ENCODE measurements at regions not wholly inside any gene's neighbourhood (a gene's known extent, or its start where the extent isn't known, plus 50 kb on each side); places are given as distances from the start of the nearest gene placed in this dataset.

- Histone ChIP-seq H3K4me1 (no peaks in the 10 kb centered on the region), H3K9me3 (no peaks in the 10 kb centered on the region), H3K4me3 (no peak overlapping the region), H3K36me3 (no peaks in the 10 kb centered on the region), H3K27ac (no peak overlapping the region), H3K27me3 (no peaks in the 10 kb centered on the region)
- intact Hi-C loops (cut with DNase I) = no loop called here
- TF ChIP-seq POLR2A (IDR thresholded peaks at IDR 0.05) (no peak), CTCF (IDR thresholded peaks at IDR 0.05) (no peak)
- DNase-seq = no peak
- WGBS, 2 donors = 34 to 46% methylated on average over 2 of the region's 2 CpGs
Measured at GRCh38 chr1:83619170-83619896, 379.6 kb downstream of the TTLL7 start.

GRCh38 chr1:83617883-83618282 lies 381.0 kb downstream of the TTLL7 start:
- DNase-seq = no peak
- intact Hi-C loops (cut with DNase I) = no loop called here
- Histone ChIP-seq H3K36me3 (no peaks in the 10 kb centered on the region), H3K4me1 (no peaks in the 10 kb centered on the region), H3K27me3 (no peaks in the 10 kb centered on the region), H3K9me3 (no peaks in the 10 kb centered on the region), H3K27ac (no peak overlapping the region), H3K4me3 (no peak overlapping the region)
- TF ChIP-seq CTCF (IDR thresholded peaks at IDR 0.05) = no peak
- TF ChIP-seq POLR2A (IDR thresholded peaks at IDR 0.05) = no peak
- WGBS, 2 donors = 74 to 95% methylated on average over 7 of the region's 7 CpGs

GRCh38 chr1:83615370-83615769 lies 383.6 kb downstream of the TTLL7 start:
- DNase-seq = no peak
- 80 to 99% methylated on average over 2 of the region's 2 CpGs for WGBS, 2 donors
- Histone ChIP-seq H3K27me3 (no peaks in the 10 kb centered on the region), H3K36me3 (no peaks in the 10 kb centered on the region), H3K27ac (no peak overlapping the region), H3K4me1 (no peaks in the 10 kb centered on the region), H3K9me3 (no peaks in the 10 kb centered on the region), H3K4me3 (no peak overlapping the region)
- TF ChIP-seq POLR2A (IDR thresholded peaks at IDR 0.05) (no peak), CTCF (IDR thresholded peaks at IDR 0.05) (no peak)
- intact Hi-C loops (cut with DNase I) = no loop called here

- no peak overlapping the region for H3K4me3 ChIP-seq
- intact Hi-C loops (cut with DNase I) = no loop called here
- H3K36me3 ChIP-seq = no peaks in the 10 kb centered on the region
- no peak for TF ChIP-seq POLR2A (IDR thresholded peaks at IDR 0.05)
- H3K27me3 ChIP-seq = no peaks in the 10 kb centered on the region
- H3K4me1 ChIP-seq = no peaks in the 10 kb centered on the region
- no peak overlapping the region for H3K27ac ChIP-seq
- no peaks in the 10 kb centered on the region for H3K9me3 ChIP-seq
- no peak for DNase-seq
- 70 to 81% methylated on average over 4 of the region's 4 CpGs for WGBS, 2 donors
Measured at GRCh38 chr1:83606416-83606955, 392.4 kb downstream of the TTLL7 start.

GRCh38 chr1:83596331-83596730 lies 402.6 kb downstream of the TTLL7 start:
- no peaks in the 10 kb centered on the region for H3K36me3 ChIP-seq
- intact Hi-C loops (cut with DNase I) = no loop called here
- H3K9me3 ChIP-seq = peaks cover 0 to 9% (median 0%) of the 10 kb centered on the region in 3 donors
- H3K27ac ChIP-seq = no peak overlapping the region
- DNase-seq = no peak
- TF ChIP-seq CTCF (IDR thresholded peaks at IDR 0.05) = no peak
- no peak for TF ChIP-seq POLR2A (IDR thresholded peaks at IDR 0.05)
- H3K4me3 ChIP-seq = no peak overlapping the region
- no peaks in the 10 kb centered on the region for H3K4me1 ChIP-seq
- 38 to 60% methylated on average over 1 of the region's 1 CpG for WGBS, 2 donors
- no peaks in the 10 kb centered on the region for H3K27me3 ChIP-seq
